SK-N-SH (cell line): ENCODE measurements at regions not wholly inside any gene's neighbourhood (a gene's known extent, or its start where the extent isn't known, plus 50 kb on each side); places are given as distances from the start of the nearest gene placed in this dataset.

Experiments used
- CTCF ChIP-seq: fragments of 200-600 bp; sonication (generic); IDR thresholded peaks from 2 replicates; pipeline ENCODE4 v1.6.1; 2017; ENCODE audit warnings: antibody characterized with exemption, mild to moderate bottlenecking, moderate library complexity
- JUND ChIP-seq: IDR thresholded peaks from 2 replicates; pipeline ENCODE4 v1.4.0; 2012
- POLR2AphosphoS5 ChIP-seq: IDR thresholded peaks from 2 replicates; pipeline ENCODE4 v1.6.1; 2012; ENCODE audit warnings: low read depth, low read length
- REST ChIP-seq: IDR thresholded peaks from 2 replicates; pipeline ENCODE4 v1.6.1; 2012; ENCODE audit warnings: mild to moderate bottlenecking, low read depth, low read length, moderate library complexity
- RFX5 ChIP-seq: IDR thresholded peaks from 2 replicates; pipeline ENCODE4 v1.6.1; 2012; ENCODE audit warnings: mild to moderate bottlenecking, improper control_type of control experiment, low read length
- SIN3A ChIP-seq: IDR thresholded peaks from 2 replicates; pipeline ENCODE4 v1.6.1; 2012; ENCODE audit warnings: low read depth, mild to moderate bottlenecking, low read length, moderate library complexity, borderline replicate concordance
- SMC3 ChIP-seq: IDR thresholded peaks from 2 replicates; pipeline ENCODE4 v1.6.1; 2012; ENCODE audit warnings: low read depth, low read length, improper control_type of control experiment
- TF ChIP-seq, protein P1 (sequence below): fragments of 150-350 bp; IDR thresholded peaks from 2 replicates; pipeline ENCODE4 v1.6.1; 2017; ENCODE audit warnings: antibody characterized with exemption, low read length, low read depth, borderline replicate concordance

DNA sequence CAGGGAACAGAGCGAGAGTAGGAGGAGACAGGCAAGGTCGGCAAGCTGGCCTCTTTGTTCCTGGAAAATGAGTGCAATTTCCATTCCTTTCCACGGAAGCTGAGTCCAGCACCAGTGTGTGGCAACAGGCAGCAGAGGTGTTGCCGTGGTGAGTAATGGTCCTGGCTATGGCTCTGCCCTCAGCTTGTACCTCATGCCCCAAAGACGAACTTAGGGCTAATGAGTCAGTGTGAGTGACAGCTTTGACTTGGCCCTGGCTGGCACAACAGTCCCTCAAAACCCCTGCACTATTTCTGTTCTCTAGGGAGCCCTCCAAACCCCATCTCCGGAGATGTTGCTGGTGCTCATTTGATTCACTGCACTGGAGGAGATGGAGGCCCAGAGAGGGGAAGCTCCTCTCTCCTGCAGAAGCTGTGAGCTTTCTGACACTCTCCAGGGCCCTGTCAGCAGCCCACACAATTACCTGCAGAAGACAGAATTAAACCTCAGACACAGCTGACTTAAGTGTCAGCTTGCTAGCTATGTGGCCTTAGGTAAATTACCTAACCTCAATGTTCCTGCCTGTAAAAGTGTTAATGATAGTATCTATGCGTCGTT lies 129.9 kb downstream of the TMEM132E start:
- TF ChIP-seq CTCF (no peak), JUND (no peak), RFX5 (no peak), POLR2AphosphoS5 (no peak), SMC3 (no peak), REST (no peak), SIN3A (no peak)
- TF ChIP-seq, protein P1, sequence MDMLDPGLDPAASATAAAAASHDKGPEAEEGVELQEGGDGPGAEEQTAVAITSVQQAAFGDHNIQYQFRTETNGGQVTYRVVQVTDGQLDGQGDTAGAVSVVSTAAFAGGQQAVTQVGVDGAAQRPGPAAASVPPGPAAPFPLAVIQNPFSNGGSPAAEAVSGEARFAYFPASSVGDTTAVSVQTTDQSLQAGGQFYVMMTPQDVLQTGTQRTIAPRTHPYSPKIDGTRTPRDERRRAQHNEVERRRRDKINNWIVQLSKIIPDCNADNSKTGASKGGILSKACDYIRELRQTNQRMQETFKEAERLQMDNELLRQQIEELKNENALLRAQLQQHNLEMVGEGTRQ, result no peak
